Heart right ventricle (tissue), 16 donors: ENCODE measurements at regions not wholly inside any gene's neighbourhood (a gene's known extent, or its start where the extent isn't known, plus 50 kb on each side); places are given as distances from the start of the nearest gene placed in this dataset.

Experiments
- ATAC-seq, 8 donors: fragments of 200-7000 bp; cut with Tn5 transposase; one replicate each; pipeline ENCODE4 v1.9.1; 2020; ENCODE audit warnings: mild to moderate bottlenecking in 8 of 8, moderate library complexity in 8 of 8, moderate number of reproducible peaks in 1 of 8
- DNase-seq, 2 donors: peaks; one replicate each; pipeline ENCODE4 v3.0.0-alpha.2; 2020
- H3K27ac ChIP-seq, 10 donors: fragments of 200-600 bp; sonication (generic) in 2 of 10; one replicate each; pipeline versions ENCODE4 v1.5.0 to v1.8.0; 2020 to 2022; ENCODE audit warnings: mild to moderate bottlenecking in 3 of 10
- H3K27me3 ChIP-seq, 7 donors: fragments of 200-600 bp; one replicate each; pipeline ENCODE4 v1.8.0; 2021 to 2022; ENCODE audit warnings: mild to moderate bottlenecking in 2 of 7
- H3K36me3 ChIP-seq, 9 donors: fragments of 200-600 bp; sonication (generic) in 1 of 9; one replicate each; pipeline versions ENCODE4 v1.5.0 to v1.8.0; 2020 to 2022; ENCODE audit warnings: mild to moderate bottlenecking in 2 of 9
- H3K4me1 ChIP-seq, 9 donors: fragments of 200-600 bp; sonication (generic) in 1 of 9; one replicate each; pipeline versions ENCODE4 v1.5.0 to v1.8.0; 2020 to 2022; ENCODE audit warnings: mild to moderate bottlenecking in 4 of 9
- H3K4me3 ChIP-seq, 10 donors: fragments of 200-600 bp; sonication (generic) in 2 of 10; one replicate each; pipeline versions ENCODE4 v1.5.0 to v1.8.0; 2020 to 2022; ENCODE audit warnings: mild to moderate bottlenecking in 7 of 10, moderate library complexity in 2 of 10
- H3K9me3 ChIP-seq, 11 donors: fragments of 200-600 bp in 10 of 11; sonication (generic) in 2 of 11; one replicate each; pipeline versions ENCODE4 v1.5.0 to v1.8.0; 2013 to 2022; ENCODE audit warnings: mild to moderate bottlenecking in 2 of 11, control low read depth in 1 of 11, moderate library complexity in 1 of 11
- WGBS, 2 donors: extraction: QIAGEN DNeasy Blood & Tissue Kit; methylation state at CpG; one replicate each; pipeline ENCODE4 v1.1.7; 2013; ENCODE audit warnings: inconsistent platforms in 1 of 2; 5-methylcytosine and 5-hydroxymethylcytosine counted together
- intact Hi-C, 10 donors: fragments of 100-400 bp; cut with DNase I; formaldehyde crosslinking; loops; one replicate each; pipeline versions ENCODE4 v1.11.1 to v1.14.2; 2022
- TF ChIP-seq, protein P1 (sequence below), 9 donors: fragments of 200-600 bp; sonication (generic) in 2 of 9; IDR thresholded peaks; one replicate each; pipeline versions ENCODE4 v1.5.0 to v1.8.0; 2021 to 2022; ENCODE audit warnings: antibody characterized with exemption in 9 of 9, mild to moderate bottlenecking in 5 of 9, moderate library complexity in 1 of 9
- donor health status: Arrhythmogenic right ventricular cardiomyopathy.
- donor health status: ischemic (EF 13 %, LVEDD 7.1; RV severe dilation, severe dysfunction).
- donor health status: healthy with polysubstance abuse.
- donor health status: DM: no; HTN: yes; CAD: no.
- donor health status: DM: no; HTN: no; CAD: no.
- donor health status: ischemic (EF 25% LVEDD 6.9; RV normal size, moderate dysfunction).
- donor health status: ischemic (EF 25% LVEDD 5.7; RV mildly dilated, moderate dysfunction).
- donor health status: healthy.
- donor health status: DM: yes; HTN: yes; CAD: no.
- donor health status: Ischemic cardiomyopathy.
- donor health status: ischemic (EF 35%, LVEDD 5.7; RV mildly dilated, moderate dysfunction).
- donor health status: nonischemic (EF 11% LVEDD 7.7; RV severe dilation, severe dysfunction).
- donor health status: DM: yes; HTN: yes; CAD: no.
- donor health status: PGD.
- donor health status: ischemic (EF 29% LVEDD 5.4; RV normal size, mild dysfunction).
- donor health status: nonischemic (EF 23%, LVEDD 6.1; RV moderate dilation, normal function).

DNA sequence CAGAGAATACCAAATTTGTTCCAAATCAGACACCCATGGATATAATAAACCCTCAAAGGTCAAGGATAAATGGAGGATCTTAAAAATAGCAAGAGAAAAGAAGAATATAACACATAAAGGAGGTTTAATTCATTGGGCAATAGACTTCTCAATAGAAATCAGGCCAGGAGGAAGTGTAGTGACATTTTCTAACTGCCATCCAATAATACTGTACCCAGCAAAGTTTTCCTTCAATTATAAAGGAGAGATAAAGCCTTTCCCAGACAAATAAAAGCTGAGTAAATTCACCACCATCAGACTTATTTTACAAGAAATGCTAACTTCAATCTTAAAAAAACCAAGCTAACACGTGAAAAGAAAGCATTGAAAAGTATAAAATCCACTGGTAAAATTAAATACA lies 121.6 kb downstream of the MSTN start:
- Histone ChIP-seq H3K27ac (no peak overlapping the region), H3K4me1 (no peaks in the 10 kb centered on the region), H3K4me3 (no peak overlapping the region), H3K9me3 (peaks cover 0 to 52% (median 33%) of the 10 kb centered on the region in 11 donors), H3K36me3 (no peaks in the 10 kb centered on the region), H3K27me3 (no peaks in the 10 kb centered on the region)
- intact Hi-C loops = no loop called here
- 64 to 82% methylated on average over 1 of the region's 1 CpG for WGBS, 2 donors
- TF ChIP-seq, protein P1, sequence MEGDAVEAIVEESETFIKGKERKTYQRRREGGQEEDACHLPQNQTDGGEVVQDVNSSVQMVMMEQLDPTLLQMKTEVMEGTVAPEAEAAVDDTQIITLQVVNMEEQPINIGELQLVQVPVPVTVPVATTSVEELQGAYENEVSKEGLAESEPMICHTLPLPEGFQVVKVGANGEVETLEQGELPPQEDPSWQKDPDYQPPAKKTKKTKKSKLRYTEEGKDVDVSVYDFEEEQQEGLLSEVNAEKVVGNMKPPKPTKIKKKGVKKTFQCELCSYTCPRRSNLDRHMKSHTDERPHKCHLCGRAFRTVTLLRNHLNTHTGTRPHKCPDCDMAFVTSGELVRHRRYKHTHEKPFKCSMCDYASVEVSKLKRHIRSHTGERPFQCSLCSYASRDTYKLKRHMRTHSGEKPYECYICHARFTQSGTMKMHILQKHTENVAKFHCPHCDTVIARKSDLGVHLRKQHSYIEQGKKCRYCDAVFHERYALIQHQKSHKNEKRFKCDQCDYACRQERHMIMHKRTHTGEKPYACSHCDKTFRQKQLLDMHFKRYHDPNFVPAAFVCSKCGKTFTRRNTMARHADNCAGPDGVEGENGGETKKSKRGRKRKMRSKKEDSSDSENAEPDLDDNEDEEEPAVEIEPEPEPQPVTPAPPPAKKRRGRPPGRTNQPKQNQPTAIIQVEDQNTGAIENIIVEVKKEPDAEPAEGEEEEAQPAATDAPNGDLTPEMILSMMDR (IDR thresholded peaks at IDR 0.05) = no peak
- DNase-seq (no peak), ATAC-seq (no peak)

DNA sequence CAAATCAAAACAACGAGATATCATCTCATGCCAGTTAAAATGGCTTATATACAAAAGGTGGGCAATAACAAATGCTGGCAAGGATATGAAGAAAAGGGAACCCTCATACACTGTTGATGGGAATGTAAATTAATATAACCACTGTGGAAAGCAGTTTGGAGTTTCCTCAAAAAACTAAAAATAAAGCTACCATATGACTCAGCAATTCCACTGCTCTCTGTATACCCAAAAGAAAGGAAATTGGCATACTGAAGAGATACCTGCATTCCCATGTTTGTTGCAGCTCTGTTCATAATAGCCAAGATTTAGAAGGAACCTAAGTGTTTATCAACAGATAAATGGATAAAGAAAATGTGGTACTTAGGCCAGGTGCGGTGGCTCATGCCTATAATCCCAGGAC lies 124.8 kb downstream of the MSTN start:
- ATAC-seq (no peak), DNase-seq (no peak)
- no peak overlapping the region for H3K4me3 ChIP-seq
- H3K27ac ChIP-seq = no peak overlapping the region
- WGBS, 2 donors = 93 to 97% methylated on average over 2 of the region's 2 CpGs
- TF ChIP-seq, protein P1 (IDR thresholded peaks at IDR 0.05) = no peak
- intact Hi-C loops = no loop called here
- H3K9me3 ChIP-seq = peaks cover 0 to 41% (median 23%) of the 10 kb centered on the region in 11 donors
- no peaks in the 10 kb centered on the region for H3K4me1 ChIP-seq
- H3K36me3 ChIP-seq = no peaks in the 10 kb centered on the region
- H3K27me3 ChIP-seq = no peaks in the 10 kb centered on the region

DNA sequence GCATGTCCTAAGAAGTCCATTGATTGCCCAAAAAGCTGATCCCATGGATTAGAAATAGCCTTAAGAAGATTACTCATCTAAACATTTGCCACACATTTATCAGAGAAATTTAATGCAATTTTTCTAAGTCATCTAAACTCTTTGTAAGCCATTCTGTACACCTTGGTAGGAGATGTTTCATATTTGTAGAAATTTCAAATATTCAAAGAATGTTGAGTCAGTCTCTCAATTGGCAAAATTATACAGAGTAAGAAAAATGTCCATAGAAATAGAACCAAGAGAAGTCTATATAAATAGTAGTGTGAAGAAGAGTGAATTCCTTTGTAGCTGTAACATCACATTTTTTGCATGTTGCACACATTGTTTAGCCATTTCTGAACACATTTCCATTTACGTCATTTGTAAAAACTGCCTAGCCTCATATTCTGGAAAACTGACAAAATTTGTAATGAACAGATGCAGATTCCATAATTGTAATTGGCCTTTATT lies 128.6 kb downstream of the MSTN start:
- Histone ChIP-seq H3K27me3 (no peaks in the 10 kb centered on the region), H3K36me3 (no peaks in the 10 kb centered on the region), H3K27ac (no peak overlapping the region), H3K4me1 (no peaks in the 10 kb centered on the region), H3K9me3 (peaks cover 0 to 3% (median 0%) of the 10 kb centered on the region in 11 donors), H3K4me3 (no peak overlapping the region)
- DNase-seq (no peak), ATAC-seq (no peak)
- intact Hi-C loops = no loop called here
- 77% methylated on average over 1 of the region's 1 CpG for WGBS, 2 donors
- TF ChIP-seq, protein P1 (IDR thresholded peaks at IDR 0.05) = no peak

DNA sequence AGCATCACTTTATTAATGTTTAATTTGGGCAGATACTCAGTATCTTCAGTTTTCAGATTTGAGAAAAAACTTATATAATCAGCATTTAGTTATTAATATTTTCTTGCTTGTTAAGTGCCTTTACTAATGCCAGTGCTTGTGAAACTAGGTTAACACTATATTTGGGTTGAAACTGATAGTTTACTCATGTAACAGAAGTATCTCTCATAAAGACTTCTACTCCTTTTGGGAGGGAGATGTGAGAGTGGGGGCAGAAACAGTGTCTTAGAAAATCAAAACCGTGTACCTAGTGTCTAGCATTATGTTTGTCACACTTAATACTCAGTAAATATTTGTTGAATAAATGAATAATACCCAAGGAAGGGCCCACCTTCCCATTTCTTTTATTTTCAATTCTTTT lies 129.5 kb downstream of the MSTN start:
- no peak for DNase-seq
- ATAC-seq = no peak
- H3K4me1 ChIP-seq = no peaks in the 10 kb centered on the region
- H3K27ac ChIP-seq = no peak overlapping the region
- no peaks in the 10 kb centered on the region for H3K36me3 ChIP-seq
- intact Hi-C loops = no loop called here
- 48 to 60% methylated on average over 1 of the region's 1 CpG for WGBS, 2 donors
- no peak overlapping the region for H3K4me3 ChIP-seq
- H3K27me3 ChIP-seq = no peaks in the 10 kb centered on the region
- peaks cover 0 to 2% (median 0%) of the 10 kb centered on the region in 11 donors for H3K9me3 ChIP-seq
- TF ChIP-seq, protein P1 (IDR thresholded peaks at IDR 0.05) = no peak
